Endothelial cell of umbilical vein (primary cell): ENCODE measurements at regions not wholly inside any gene's neighbourhood (a gene's known extent, or its start where the extent isn't known, plus 50 kb on each side); places are given as distances from the start of the nearest gene placed in this dataset.

Experiments
- BruUV-seq: library from RNA; stranded (reverse); fragments of 400-500 nt; replicated peaks from 2 replicates; lab custom pipeline; 2021; lab: Mats Ljungman, UMichigan
- CTCF ChIA-PET: fragments of 300-600, 350-600 bp; sonication (Branson Sonifier 250); formaldehyde crosslinking; loops from one replicate; lab custom pipeline; 2021; ENCODE audit warnings: antibody characterized with exemption, inconsistent platforms; lab: Charles Lee
- POLR2A ChIA-PET: fragments of 300-600, 350-600 bp; sonication (Branson Sonifier 250); formaldehyde crosslinking; loops from one replicate; lab custom pipeline; 2021; ENCODE audit warnings: antibody characterized with exemption, inconsistent platforms; lab: Charles Lee
- DNase-seq: peaks from one replicate; pipeline ENCODE4 v3.0.0-alpha.2; 2011; ENCODE audit warnings: low read depth, low spot score
- FAIRE-seq: peaks from 2 replicates; lab custom pipeline; 2011; peaks lifted over from hg19 to GRCh38; lab: Jason Lieb, UNC
- H2AFZ ChIP-seq: 2 replicates; pipeline ENCODE4 v1.6.0; 2012; ENCODE audit warnings: low read depth, low read length, control low read depth, inconsistent platforms
- H3K27ac ChIP-seq: 2 replicates; pipeline ENCODE4 v1.5.1; 2011; ENCODE audit warnings: low read depth, mild to moderate bottlenecking, control low read depth, low read length, moderate library complexity; ENCODE audit not compliant: insufficient read depth
- H3K27me3 ChIP-seq, 2 experiments: 2 replicates each; pipeline versions ENCODE4 v1.6.0 to v1.6.1; 2011; ENCODE audit warnings: low read length in 2 of 2, mixed read lengths in 1 of 2; ENCODE audit not compliant: control insufficient read depth in 2 of 2, insufficient read depth in 2 of 2
- H3K36me3 ChIP-seq, 2 experiments: 2 replicates in 1 of 2; 3 replicates in 1 of 2; pipeline ENCODE4 v1.5.1; 2011; ENCODE audit warnings: low read length in 2 of 2, mild to moderate bottlenecking in 1 of 2, moderate library complexity in 1 of 2; ENCODE audit not compliant: control insufficient read depth in 2 of 2, insufficient read depth in 2 of 2; ENCODE audit errors: extremely low read depth in 1 of 2
- H3K4me1 ChIP-seq: 3 replicates; pipeline ENCODE4 v1.5.1; 2011; ENCODE audit warnings: mild to moderate bottlenecking, low read length; ENCODE audit not compliant: control insufficient read depth, insufficient read depth; ENCODE audit errors: extremely low read depth
- H3K4me2 ChIP-seq: 2 replicates; pipeline ENCODE4 v1.6.1; 2011; ENCODE audit warnings: low read length, control low read depth, mixed read lengths; ENCODE audit not compliant: insufficient read depth
- H3K4me3 ChIP-seq, 3 experiments: fragments of 200-600 bp in 1 of 3; sonication (generic), shearing (Covaris generic) in 1 of 3; replicated peaks in 1 of 3; 2 replicates each; pipeline ENCODE4 v1.5.1; 2011 to 2016; ENCODE audit warnings: control low read depth in 3 of 3, low read length in 3 of 3, mild to moderate bottlenecking in 2 of 3, inconsistent platforms in 1 of 3, low read depth in 1 of 3, moderate library complexity in 1 of 3; ENCODE audit not compliant: insufficient read depth in 1 of 3
- H3K79me2 ChIP-seq: 2 replicates; pipeline ENCODE4 v1.6.0; 2012; ENCODE audit warnings: low read length, inconsistent platforms; ENCODE audit not compliant: control insufficient read depth, insufficient read depth
- H3K9ac ChIP-seq: replicated peaks from 2 replicates; pipeline ENCODE3; 2011; ENCODE audit warnings: low read length, control low read depth; ENCODE audit not compliant: insufficient read depth; ENCODE audit errors: extremely low read depth
- H3K9me1 ChIP-seq: replicated peaks from 3 replicates; pipeline ENCODE4 v1.6.0; 2011; ENCODE audit warnings: mild to moderate bottlenecking, low read length; ENCODE audit not compliant: control insufficient read depth, insufficient read depth; ENCODE audit errors: extremely low read depth
- H3K9me3 ChIP-seq: replicated peaks from 2 replicates; pipeline ENCODE4 v1.5.1; 2012; ENCODE audit warnings: low read length, inconsistent platforms; ENCODE audit not compliant: control insufficient read depth, insufficient read depth
- H4K20me1 ChIP-seq: replicated peaks from 2 replicates; pipeline ENCODE3; 2011; ENCODE audit warnings: mild to moderate bottlenecking, low read length; ENCODE audit not compliant: control insufficient read depth, insufficient read depth; ENCODE audit errors: extremely low read depth
- EZH2 ChIP-seq: IDR thresholded peaks from 2 replicates; pipeline ENCODE4 v1.6.1; 2012; ENCODE audit warnings: borderline replicate concordance, low read depth, mild to moderate bottlenecking, moderate library complexity, low read length, inconsistent platforms; ENCODE audit not compliant: severe bottlenecking
- FOS ChIP-seq: IDR thresholded peaks from 2 replicates; pipeline ENCODE4 v1.6.1; 2011; ENCODE audit warnings: mild to moderate bottlenecking, low read length, moderate library complexity, borderline replicate concordance; ENCODE audit not compliant: insufficient read depth
- GATA2 ChIP-seq: IDR thresholded peaks from 2 replicates; pipeline ENCODE4 v1.7.0; 2011; ENCODE audit warnings: low read depth, mild to moderate bottlenecking, moderate library complexity, mixed read lengths, low read length; ENCODE audit not compliant: insufficient read length, insufficient read depth
- JUN ChIP-seq: IDR thresholded peaks from 2 replicates; pipeline ENCODE4 v1.6.1; 2011; ENCODE audit warnings: borderline replicate concordance, low read depth; ENCODE audit not compliant: insufficient read length, insufficient read depth
- MYC ChIP-seq: IDR thresholded peaks from one replicate; pipeline ENCODE4 v1.6.1; 2011; ENCODE audit warnings: mild to moderate bottlenecking, low read depth, low read length
- POLR2A ChIP-seq: IDR thresholded peaks from 2 replicates; pipeline ENCODE4 v1.6.1; 2012; ENCODE audit warnings: low read depth, mild to moderate bottlenecking, control low read depth, low read length
- POLR2AphosphoS5 ChIP-seq: IDR thresholded peaks from 2 replicates; pipeline ENCODE4 v1.6.1; 2012; ENCODE audit warnings: low read depth, mild to moderate bottlenecking, control low read depth, low read length, moderate library complexity; ENCODE audit not compliant: insufficient read depth
- dilution Hi-C: fragments of 300-500 bp; cut with MboI; formaldehyde crosslinking; loops from one replicate; pipeline ENCODE4 v1.15.0; 2019; ENCODE audit warnings: low sequenced_read_pairs; ENCODE audit not compliant: extremely low pct_ligation_motif_present
- intact Hi-C: fragments of 100-400 bp; cut with micrococcal nuclease; formaldehyde crosslinking; loops from one replicate; pipeline ENCODE4 v1.10.0; 2022
- TF ChIP-seq, protein P1 (sequence below), 2 donors: IDR thresholded peaks; 1 replicate in 1 of 2; 2 replicates in 1 of 2; pipeline ENCODE4 v1.5.1; 2011; ENCODE audit warnings: low read length in 2 of 2, mild to moderate bottlenecking in 2 of 2, moderate library complexity in 2 of 2, control low read depth in 1 of 2, inconsistent platforms in 1 of 2, low read depth in 1 of 2; ENCODE audit not compliant: insufficient read depth in 1 of 2; ENCODE audit errors: extremely low read depth in 1 of 2
- TF ChIP-seq, protein P2 (sequence below): IDR thresholded peaks from 2 replicates; pipeline ENCODE4 v1.6.1; 2011; ENCODE audit not compliant: insufficient read depth, insufficient read length

DNA sequence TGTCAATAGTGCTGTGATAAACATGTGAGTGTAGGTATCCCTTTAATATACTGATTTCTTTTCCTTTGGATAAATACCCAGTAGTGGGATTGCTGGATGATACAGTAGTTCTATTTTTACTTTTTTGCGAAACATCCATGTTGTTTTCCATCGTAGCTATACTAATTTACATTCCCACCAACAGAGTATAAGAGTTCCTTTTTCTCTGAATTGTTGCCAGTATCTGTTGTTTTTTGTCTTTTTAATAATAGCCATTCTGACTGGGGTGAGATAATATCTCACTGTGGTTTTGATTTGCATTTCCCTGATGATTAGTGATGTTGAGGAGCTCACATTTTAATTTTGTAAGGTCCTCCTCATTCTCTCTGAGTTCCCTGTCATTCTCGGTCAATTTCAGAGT lies 71.1 kb upstream of the NFIL3 start:
- H2AFZ ChIP-seq: no peak overlapping the region
- BruUV-seq: no TSS peak
- no peaks in the 10 kb centered on the region for H3K9me3 ChIP-seq
- no peaks in the 10 kb centered on the region for H3K36me3 ChIP-seq
- no peaks in the 10 kb centered on the region for H3K27me3 ChIP-seq
- no peak overlapping the region for H3K9ac ChIP-seq
- FAIRE-seq (no peak), DNase-seq (no peak)
- H4K20me1 ChIP-seq: no peaks in the 10 kb centered on the region
- no peaks in the 10 kb centered on the region for H3K4me1 ChIP-seq
- H3K79me2 ChIP-seq: no peaks in the 10 kb centered on the region
- TF ChIP-seq FOS: no peak
- no peak for TF ChIP-seq GATA2
- no peak for TF ChIP-seq JUN
- TF ChIP-seq POLR2AphosphoS5: no peak
- no peaks in the 10 kb centered on the region for H3K9me1 ChIP-seq
- ChIA-PET POLR2A (no interaction called here), CTCF (no interaction called here)
- intact Hi-C loops (no loop called here), dilution Hi-C loops (no loop called here)
- H3K4me3 ChIP-seq: no peak overlapping the region
- H3K27ac ChIP-seq: no peak overlapping the region
- no peak overlapping the region for H3K4me2 ChIP-seq

DNA sequence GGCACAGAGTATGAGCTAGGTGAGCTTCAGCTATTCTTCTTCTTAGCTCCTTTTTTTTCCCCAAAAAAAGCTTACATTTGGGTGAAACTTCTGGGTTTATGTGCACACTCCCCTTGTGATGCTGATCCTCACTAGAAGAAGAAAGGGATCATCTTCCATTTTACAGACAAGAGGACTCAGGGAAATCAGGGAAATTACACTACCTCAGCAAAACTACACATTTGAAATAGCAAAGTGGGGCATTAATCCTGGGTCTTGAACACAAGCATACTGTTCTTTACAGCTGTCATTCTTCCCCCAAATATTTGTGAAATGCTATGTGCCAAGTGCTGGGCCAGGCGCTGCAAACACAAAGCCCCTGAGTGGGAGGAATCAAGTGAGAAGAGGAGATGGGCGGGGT lies 68.6 kb upstream of the NFIL3 start:
- H3K79me2 ChIP-seq: no peaks in the 10 kb centered on the region
- H3K27ac ChIP-seq: no peak overlapping the region
- no peaks in the 10 kb centered on the region for H3K27me3 ChIP-seq
- DNase-seq (no peak), FAIRE-seq (no peak)
- no peaks in the 10 kb centered on the region for H3K36me3 ChIP-seq
- H4K20me1 ChIP-seq: no peaks in the 10 kb centered on the region
- H3K9ac ChIP-seq: no peak overlapping the region
- H3K4me1 ChIP-seq: no peaks in the 10 kb centered on the region
- H3K4me3 ChIP-seq: no peak overlapping the region
- TF ChIP-seq JUN: no peak
- TF ChIP-seq POLR2AphosphoS5: no peak
- TF ChIP-seq POLR2A: no peak
- TF ChIP-seq MYC: no peak
- TF ChIP-seq FOS: no peak
- TF ChIP-seq, protein P1, sequence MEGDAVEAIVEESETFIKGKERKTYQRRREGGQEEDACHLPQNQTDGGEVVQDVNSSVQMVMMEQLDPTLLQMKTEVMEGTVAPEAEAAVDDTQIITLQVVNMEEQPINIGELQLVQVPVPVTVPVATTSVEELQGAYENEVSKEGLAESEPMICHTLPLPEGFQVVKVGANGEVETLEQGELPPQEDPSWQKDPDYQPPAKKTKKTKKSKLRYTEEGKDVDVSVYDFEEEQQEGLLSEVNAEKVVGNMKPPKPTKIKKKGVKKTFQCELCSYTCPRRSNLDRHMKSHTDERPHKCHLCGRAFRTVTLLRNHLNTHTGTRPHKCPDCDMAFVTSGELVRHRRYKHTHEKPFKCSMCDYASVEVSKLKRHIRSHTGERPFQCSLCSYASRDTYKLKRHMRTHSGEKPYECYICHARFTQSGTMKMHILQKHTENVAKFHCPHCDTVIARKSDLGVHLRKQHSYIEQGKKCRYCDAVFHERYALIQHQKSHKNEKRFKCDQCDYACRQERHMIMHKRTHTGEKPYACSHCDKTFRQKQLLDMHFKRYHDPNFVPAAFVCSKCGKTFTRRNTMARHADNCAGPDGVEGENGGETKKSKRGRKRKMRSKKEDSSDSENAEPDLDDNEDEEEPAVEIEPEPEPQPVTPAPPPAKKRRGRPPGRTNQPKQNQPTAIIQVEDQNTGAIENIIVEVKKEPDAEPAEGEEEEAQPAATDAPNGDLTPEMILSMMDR (IDR thresholded peaks at IDR 0.05; ENCODE audit: extremely low read depth in 1 of 2, insufficient read depth in 1 of 2, low read depth in 1 of 2, low read length in 2 of 2): no peak
- no peak for TF ChIP-seq GATA2
- TF ChIP-seq, protein P2, sequence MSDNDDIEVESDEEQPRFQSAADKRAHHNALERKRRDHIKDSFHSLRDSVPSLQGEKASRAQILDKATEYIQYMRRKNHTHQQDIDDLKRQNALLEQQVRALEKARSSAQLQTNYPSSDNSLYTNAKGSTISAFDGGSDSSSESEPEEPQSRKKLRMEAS: no peak
- TF ChIP-seq EZH2: no peak
- dilution Hi-C loops (no loop called here), intact Hi-C loops (no loop called here)
- H3K9me1 ChIP-seq: no peaks in the 10 kb centered on the region
- ChIA-PET POLR2A (interaction anchor here (0.6 kb wide), 1 partner anchor 16 kb away, joined by 6 read pairs; no protein-coding TSS in a partner anchor), CTCF (no interaction called here)
- no TSS peak for BruUV-seq
- no peaks in the 10 kb centered on the region for H3K9me3 ChIP-seq
- no peak overlapping the region for H2AFZ ChIP-seq
- no peak overlapping the region for H3K4me2 ChIP-seq
